ENCODE measurements at regions not wholly inside any gene's neighbourhood (a gene's known extent, or its start where the extent isn't known, plus 50 kb on each side); places are given as distances from the start of the nearest gene placed in this dataset.

DNA sequence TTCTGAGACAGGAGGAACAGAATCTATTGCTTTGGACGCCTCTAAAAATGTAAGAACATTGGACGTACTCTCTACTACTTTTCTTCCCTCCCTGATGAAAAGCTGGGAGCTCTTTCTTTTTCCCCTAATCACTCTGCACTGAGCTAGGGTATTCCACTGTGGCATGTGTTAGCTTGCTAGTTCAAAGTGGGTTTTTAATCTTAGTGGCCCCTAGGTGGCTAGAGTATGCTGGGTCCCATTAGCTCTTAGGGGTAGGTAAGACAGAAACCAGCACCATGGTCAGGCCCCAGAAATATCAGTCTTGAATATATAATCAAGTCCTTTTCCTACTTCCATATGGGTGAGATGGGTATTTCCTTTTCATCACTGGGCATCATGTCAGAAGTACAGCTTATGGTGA lies 945.2 kb upstream of the PTPRD start:
- DNase-seq (ENCODE audit: low read depth, low spot score): no peak
- H3K27me3 ChIP-seq (ENCODE audit: control insufficient read depth, insufficient read depth, low read length): no peaks in the 10 kb centered on the region
- TF ChIP-seq, protein P1, sequence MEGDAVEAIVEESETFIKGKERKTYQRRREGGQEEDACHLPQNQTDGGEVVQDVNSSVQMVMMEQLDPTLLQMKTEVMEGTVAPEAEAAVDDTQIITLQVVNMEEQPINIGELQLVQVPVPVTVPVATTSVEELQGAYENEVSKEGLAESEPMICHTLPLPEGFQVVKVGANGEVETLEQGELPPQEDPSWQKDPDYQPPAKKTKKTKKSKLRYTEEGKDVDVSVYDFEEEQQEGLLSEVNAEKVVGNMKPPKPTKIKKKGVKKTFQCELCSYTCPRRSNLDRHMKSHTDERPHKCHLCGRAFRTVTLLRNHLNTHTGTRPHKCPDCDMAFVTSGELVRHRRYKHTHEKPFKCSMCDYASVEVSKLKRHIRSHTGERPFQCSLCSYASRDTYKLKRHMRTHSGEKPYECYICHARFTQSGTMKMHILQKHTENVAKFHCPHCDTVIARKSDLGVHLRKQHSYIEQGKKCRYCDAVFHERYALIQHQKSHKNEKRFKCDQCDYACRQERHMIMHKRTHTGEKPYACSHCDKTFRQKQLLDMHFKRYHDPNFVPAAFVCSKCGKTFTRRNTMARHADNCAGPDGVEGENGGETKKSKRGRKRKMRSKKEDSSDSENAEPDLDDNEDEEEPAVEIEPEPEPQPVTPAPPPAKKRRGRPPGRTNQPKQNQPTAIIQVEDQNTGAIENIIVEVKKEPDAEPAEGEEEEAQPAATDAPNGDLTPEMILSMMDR (IDR thresholded peaks at IDR 0.05; ENCODE audit: low read depth, low read length): no peak
- POLR2A ChIA-PET: no interaction called here
- CTCF ChIA-PET: no interaction called here
- H3K4me3 ChIP-seq (ENCODE audit: low read depth, low read length): no peak overlapping the region
- peaks cover 4% of the 10 kb centered on the region; the same call in 1 of the 2 replicates for H3K9me3 ChIP-seq (ENCODE audit: control insufficient read depth, insufficient read depth, low read length)
- H3K27ac ChIP-seq (ENCODE audit: low read depth, low read length): no peak overlapping the region

DNA sequence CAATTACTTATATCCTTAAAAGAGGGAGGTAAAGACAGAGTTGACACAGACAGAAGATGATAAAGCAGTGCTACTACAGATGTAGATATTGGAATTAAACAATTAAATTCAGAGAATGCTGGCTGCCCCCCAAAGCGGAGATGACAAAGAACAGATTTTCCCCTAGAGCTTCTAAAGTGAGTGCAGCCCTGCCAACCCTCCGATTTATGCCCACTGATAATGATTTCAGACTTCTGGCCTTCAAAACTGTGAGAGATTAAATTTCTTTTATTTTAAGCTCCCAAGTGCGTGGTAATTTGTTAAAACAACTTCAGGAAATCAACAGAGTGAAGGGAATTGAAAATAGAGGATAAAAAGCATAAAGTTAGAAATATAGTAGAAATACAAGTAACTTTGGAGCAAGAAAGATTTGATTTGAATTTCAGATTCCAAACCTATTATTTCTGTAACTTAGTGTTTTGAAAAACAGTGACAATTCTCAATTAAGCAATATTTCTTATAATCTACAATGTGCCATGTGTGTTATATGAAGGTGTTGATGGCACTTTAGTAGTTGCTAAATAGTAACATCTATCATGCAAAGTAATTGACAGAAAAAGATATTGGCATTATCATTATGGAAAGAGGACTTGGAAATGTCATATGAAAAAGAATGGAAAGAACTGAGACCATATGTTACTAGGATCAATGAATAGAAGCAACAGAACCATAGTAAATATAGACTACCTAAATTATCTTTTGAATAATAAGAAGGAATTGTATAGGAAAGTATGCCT lies 946.4 kb upstream of the PTPRD start:
- CTCF ChIA-PET: no interaction called here
- DNase-seq (ENCODE audit: low read depth, low spot score): no peak
- Histone ChIP-seq H3K27ac (ENCODE audit: low read depth, low read length) (no peak overlapping the region), H3K9me3 (ENCODE audit: control insufficient read depth, insufficient read depth, low read length) (peaks cover 4% of the 10 kb centered on the region; the same call in 1 of the 2 replicates), H3K4me3 (ENCODE audit: low read depth, low read length) (no peak overlapping the region), H3K27me3 (ENCODE audit: control insufficient read depth, insufficient read depth, low read length) (no peaks in the 10 kb centered on the region)
- TF ChIP-seq, protein P1 (IDR thresholded peaks at IDR 0.05; ENCODE audit: low read depth, low read length): no peak
- POLR2A ChIA-PET: no interaction called here

DNA sequence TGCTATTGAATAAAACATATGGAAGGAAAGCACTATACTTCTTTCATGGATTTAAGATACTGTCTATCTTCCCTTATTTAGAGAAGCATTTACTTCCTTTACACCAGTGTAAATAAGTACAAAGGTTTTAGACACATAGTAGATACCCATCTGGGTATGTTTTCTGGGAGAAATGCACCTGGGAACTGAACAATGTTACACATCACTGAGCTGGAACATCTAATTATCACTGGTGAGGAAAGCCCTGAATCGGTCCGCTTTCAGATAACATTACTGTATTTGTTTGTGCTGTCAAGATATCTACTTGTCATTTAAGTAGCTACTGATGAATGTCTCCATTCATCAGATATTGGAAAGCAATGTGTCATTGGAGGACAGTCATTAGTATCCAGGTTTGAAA lies 964.7 kb upstream of the PTPRD start:
- no peaks in the 10 kb centered on the region; the same call in 1 of the 2 replicates for H3K9me3 ChIP-seq (ENCODE audit: control insufficient read depth, insufficient read depth, low read length)
- POLR2A ChIA-PET: no interaction called here
- TF ChIP-seq, protein P1 (IDR thresholded peaks at IDR 0.05; ENCODE audit: low read depth, low read length): no peak
- no peaks in the 10 kb centered on the region for H3K27me3 ChIP-seq (ENCODE audit: control insufficient read depth, insufficient read depth, low read length)
- CTCF ChIA-PET: no interaction called here
- H3K4me3 ChIP-seq (ENCODE audit: low read depth, low read length): no peak overlapping the region
- no peak for DNase-seq (ENCODE audit: low read depth, low spot score)
- no peak overlapping the region for H3K27ac ChIP-seq (ENCODE audit: low read depth, low read length)

DNA sequence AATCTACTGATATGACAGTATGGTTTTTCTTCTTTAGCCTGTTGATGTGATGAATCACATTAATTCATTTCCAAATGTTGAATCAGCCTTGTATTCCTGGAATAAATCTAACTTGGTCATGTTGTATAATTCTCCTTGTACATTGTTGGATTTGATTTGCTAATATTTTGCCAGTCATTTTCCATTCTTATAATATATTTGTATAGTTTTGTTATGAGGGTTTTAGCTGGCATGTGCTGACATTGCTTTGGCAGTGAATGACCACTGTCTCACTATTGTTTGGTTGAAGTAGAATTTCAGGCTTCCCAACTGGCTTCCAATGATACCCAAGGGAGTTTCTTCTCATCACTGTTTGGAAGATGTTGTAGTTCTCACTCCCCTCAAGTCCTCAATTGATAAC lies 983.0 kb upstream of the PTPRD start:
- CTCF ChIA-PET: no interaction called here

DNA sequence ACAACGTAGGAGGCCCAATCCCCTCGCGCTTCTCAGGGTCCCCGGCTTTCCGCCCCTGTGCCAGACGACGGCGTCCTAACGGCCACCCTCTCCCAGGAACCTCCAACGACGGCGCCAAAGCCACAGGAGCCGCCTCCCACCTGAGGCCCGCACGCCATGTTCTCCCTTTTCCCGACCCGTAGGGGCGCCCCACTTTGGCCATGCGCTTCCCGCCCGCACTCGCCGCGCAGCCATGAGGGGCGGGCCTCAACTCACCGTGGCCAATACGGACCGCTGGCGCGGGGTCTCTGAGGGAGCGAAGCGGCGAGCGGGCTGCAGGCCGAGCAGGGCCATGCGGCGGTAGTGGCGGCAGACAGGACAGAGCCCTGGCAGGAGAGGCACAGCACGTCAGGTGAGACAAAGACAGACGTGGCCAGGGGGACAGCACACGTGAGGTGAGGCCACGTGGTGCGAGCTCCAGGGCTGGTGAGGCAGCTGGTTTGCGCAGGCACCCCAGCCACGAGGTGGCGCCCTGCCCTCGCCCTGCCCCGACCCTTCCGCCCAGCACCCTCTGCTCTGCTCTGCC lies 1005.5 kb upstream of the PTPRD start:
- POLR2A ChIA-PET: no interaction called here
- H3K9me3 ChIP-seq (ENCODE audit: control insufficient read depth, insufficient read depth, low read length): peaks cover 9% of the 10 kb centered on the region
- no peak for DNase-seq (ENCODE audit: low read depth, low spot score)
- CTCF ChIA-PET: no interaction called here
- TF ChIP-seq, protein P1 (IDR thresholded peaks at IDR 0.05; ENCODE audit: low read depth, low read length): no peak
- no peaks in the 10 kb centered on the region for H3K27me3 ChIP-seq (ENCODE audit: control insufficient read depth, insufficient read depth, low read length)
- no peak overlapping the region for H3K4me3 ChIP-seq (ENCODE audit: low read depth, low read length)
- H3K27ac ChIP-seq (ENCODE audit: low read depth, low read length): no peak overlapping the region

More for the DNA sequence above, 983.0 kb upstream of the PTPRD start:
- Histone ChIP-seq H3K4me3 (ENCODE audit: low read depth, low read length) (no peak overlapping the region), H3K27ac (ENCODE audit: low read depth, low read length) (no peak overlapping the region), H3K9me3 (ENCODE audit: control insufficient read depth, insufficient read depth, low read length) (peaks cover 3% of the 10 kb centered on the region; the same call in 1 of the 2 replicates), H3K27me3 (ENCODE audit: control insufficient read depth, insufficient read depth, low read length) (no peaks in the 10 kb centered on the region)
- no peak for DNase-seq (ENCODE audit: low read depth, low spot score)
- TF ChIP-seq, protein P1 (IDR thresholded peaks at IDR 0.05; ENCODE audit: low read depth, low read length): no peak
- POLR2A ChIA-PET: no interaction called here
